ENCODE measurements at regions not wholly inside any gene's neighbourhood (a gene's known extent, or its start where the extent isn't known, plus 50 kb on each side); places are given as distances from the start of the nearest gene placed in this dataset.
"Not testable (repeated sequence)": the region's sequence is repeated elsewhere in the genome, so short reads cannot be mapped to it uniquely, and the experiment has no call there.

DNA sequence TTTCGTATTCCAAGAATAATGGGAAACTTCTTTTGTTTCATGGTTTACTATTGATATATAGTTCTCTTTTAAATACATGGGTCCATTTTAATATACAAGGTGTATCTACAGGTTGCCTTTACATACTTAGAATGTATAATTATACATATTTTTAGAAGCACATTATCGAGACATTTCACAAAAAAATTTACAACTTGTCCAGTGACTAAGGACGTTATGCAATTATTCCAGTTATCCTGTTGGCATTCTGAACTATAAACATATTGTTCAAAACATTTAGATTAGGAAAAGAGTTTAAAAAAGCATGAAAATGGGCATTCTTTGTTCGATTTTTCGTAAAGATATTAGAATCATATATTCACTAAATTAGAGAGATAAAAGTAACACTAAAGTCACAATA lies 344.6 kb upstream of the TMEFF2 start:
- no peak for DNase-seq

GRCh38 chr2:192536922-192537624 lies 342.3 kb upstream of the TMEFF2 start:
- DNase-seq: no peak

GRCh38 chr2:192535956-192536921 lies 341.5 kb upstream of the TMEFF2 start:
- DNase-seq: no peak

GRCh38 chr2:192534072-192534471 lies 339.3 kb upstream of the TMEFF2 start:
- DNase-seq: no peak

DNA sequence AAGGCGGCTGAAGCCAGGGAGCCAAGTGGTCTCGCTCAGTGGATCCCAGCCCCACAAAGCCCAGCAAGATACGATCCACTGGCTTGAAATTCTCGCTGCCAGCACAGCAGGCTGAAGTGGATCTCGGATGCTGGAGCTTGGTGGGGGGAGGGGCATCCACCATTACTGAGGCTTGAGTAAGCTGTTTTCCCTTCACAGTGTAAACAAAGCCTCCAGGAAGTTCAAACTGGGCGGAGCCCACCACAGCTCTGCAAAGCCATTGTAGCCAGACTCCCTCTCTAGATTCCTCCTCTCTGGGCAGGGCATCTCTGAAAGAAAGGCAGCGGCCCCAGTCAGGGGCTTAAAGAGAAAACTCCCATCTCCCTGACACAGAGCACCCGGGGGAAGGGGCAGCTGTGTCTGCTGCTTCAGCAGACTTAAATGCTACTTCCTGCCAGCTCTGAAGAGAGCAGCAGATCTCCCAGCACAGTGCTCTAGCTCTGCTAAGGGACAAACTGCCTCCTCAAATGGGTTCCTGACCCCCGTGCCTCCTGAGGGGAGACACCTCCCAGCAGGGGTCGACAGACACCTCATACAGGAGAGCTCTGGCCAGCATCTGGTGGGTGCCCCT lies 330.0 kb upstream of the TMEFF2 start:
- DNase-seq: not testable (repeated sequence)

DNA sequence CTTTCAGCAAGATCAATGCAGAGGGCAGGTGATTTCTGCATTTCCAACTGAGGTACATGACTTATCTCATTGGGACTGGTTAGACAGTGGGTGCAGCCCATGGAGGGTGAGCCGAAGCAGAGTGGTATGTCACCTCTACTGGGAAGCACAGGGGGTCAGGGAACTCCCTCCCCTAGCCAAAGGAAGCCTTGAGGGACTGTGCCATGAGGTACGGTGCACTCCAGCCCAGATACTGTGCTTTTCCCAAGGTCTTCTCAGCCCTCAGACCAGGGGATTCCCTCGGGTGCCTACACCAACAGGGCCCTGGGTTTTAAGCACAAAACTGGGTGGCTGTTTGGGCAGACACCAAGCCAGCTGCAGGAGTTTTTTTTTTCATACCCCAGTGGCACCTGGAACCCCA lies 329.5 kb upstream of the TMEFF2 start:
- not testable (repeated sequence) for DNase-seq

DNA sequence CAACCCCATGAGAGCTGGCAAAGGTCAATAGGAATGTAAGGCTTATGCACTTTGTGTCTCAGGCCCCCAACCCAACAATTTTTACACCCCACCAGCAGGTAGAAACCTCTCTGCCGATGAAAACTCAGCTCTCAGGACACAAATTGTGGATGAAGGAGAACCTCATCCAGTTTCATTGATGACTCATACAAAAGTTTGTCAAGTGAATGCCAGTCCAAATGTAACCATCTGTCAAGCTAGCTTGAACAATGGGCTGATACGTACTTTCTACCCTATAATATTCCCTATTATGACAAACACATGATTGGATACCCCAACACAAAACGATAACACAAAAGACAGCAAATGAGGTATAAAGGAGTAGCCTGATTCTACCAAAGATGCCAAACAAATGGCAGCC lies 321.2 kb upstream of the TMEFF2 start:
- no peak for DNase-seq

DNA sequence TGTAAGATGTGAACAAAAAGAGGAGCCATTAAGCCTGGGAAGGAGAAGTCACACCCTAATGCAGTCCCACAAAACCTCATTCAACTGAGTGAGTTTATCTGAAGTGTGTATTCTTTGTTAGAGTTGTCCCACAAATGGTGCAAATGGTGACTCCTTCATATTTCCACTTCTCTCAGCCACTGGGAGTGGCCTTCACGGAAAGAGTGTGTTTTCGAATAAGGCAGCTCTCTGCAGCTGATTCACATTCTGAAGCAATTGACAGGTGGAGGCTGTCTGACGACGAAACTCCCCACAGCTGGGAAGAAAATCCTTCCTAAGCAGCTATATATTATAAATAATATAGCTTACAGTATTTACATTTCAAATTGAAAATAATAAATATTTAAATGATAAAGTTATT lies 318.8 kb upstream of the TMEFF2 start:
- no peak for DNase-seq

- not testable (repeated sequence) for DNase-seq
Measured at GRCh38 chr2:192507836-192508450, 313.2 kb upstream of the TMEFF2 start.

- DNase-seq: no peak
Measured at GRCh38 chr2:192500550-192501200, 305.9 kb upstream of the TMEFF2 start.

GRCh38 chr2:192499476-192499875 lies 304.7 kb upstream of the TMEFF2 start:
- DNase-seq: no peak

DNA sequence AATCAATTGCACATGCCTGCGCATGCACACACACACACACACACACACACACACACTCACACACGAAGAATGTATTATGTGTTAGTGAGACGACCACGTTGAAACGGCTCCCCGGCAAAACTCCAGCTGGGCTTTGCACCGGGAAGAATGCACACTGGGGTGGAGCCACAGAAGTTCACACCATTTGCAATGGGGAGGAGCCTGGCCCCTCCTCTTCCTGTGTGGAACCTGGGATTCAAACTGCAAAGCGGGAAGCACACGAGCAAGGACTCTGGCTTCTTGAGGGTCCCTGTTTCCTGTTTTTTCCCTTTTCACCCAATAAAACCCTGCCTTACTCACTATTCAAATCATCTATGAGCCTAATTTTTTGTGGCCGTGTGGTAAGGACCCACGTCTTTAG lies 304.0 kb upstream of the TMEFF2 start:
- DNase-seq: no peak

DNA sequence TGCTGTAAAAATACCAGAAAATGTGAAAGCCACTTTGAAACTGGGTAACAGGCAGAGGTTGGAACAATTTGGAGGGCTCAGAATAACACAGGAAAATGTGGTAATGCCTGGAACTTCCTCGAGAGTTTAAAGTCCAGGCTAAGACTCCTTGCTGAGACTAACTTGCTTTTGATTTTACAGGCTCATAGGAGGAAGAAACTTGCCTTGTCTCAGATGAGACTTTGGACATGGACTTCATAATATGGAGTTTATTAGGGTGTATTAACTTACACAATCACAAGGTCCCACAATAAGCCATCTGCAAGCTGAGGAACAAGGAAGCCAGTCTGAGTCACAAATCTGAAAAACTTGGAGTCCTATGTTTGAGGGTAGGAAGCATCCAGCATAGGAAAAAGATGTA lies 293.4 kb upstream of the TMEFF2 start:
- DNase-seq: not testable (repeated sequence)

GRCh38 chr2:192487636-192488035 lies 292.9 kb upstream of the TMEFF2 start:
- DNase-seq: no peak

- no peak for DNase-seq
Measured at GRCh38 chr2:192484903-192485302, 290.2 kb upstream of the TMEFF2 start.

DNA sequence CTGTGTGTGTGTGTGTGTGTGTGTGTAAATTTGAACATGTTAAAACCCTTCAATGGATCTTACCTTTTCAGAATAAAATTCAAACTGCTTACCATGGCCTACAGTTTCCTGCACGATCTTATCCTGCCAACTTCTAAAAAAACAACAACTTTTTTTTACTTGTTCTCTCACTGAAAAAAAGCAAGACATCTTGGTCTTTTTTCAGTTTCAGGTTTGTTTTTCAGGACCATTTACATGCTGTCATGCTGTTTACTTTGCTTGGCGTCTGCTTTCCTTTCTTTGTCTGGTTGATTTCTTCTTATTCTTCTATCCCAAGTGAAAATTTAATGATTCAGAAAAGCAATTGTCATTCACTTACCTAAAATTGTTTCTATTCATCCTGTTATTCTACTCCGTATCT lies 286.3 kb upstream of the TMEFF2 start:
- DNase-seq: no peak

DNA sequence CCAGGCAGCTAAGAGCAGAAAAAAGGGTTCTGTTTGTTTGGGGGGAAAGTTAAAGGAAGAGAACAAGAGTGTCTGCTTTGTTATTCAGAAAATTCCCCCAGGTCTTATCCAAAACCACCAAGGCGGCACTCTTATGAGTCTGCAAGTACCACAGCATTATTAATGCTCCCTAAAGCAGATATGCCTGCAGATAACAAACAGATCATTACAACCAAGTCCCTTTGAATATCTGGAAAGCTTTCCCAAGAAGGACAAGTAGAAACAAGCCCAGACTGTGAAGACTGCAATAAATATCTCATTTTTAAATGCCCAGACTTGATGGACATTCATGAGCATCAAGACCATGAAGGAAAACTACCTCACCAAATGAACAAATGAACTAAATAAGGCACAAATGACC lies 278.6 kb upstream of the TMEFF2 start:
- no peak for DNase-seq

GRCh38 chr2:192471982-192472381 lies 277.2 kb upstream of the TMEFF2 start:
- no peak for DNase-seq

GRCh38 chr2:192469612-192470011 lies 274.9 kb upstream of the TMEFF2 start:
- DNase-seq: no peak

DNA sequence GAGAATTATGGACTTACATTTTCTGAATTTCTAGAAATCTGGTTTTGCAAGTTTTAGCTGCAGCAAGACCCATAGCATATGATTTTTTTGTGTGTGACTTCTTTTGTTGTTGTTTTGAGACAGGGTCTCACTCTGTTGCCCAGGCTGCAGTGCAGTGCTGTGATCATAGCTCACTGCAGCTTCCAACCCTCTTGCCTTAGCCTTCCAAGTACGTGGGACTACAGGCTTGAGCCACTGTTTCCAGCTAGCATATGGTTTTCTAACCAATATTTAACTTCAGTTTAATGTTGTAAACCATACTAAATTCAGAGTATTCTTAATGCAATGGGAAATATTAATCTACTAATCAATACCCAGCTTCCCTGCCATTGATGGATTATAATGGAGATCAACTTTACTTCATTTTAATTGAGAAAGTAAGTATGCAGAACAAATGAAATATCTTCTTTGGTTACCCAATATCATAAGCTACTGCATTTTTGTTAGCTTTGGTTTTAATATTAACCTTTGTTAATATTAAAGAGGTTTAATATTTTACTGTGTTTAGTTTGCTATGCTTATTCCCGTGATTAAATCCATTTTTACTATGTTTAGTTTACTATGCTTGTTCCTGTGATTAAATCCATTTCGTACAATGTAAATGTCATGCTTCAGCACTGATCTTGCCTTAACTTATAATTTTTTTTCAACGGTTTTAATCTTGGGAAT lies 273.4 kb upstream of the TMEFF2 start:
- no peak for DNase-seq

DNA sequence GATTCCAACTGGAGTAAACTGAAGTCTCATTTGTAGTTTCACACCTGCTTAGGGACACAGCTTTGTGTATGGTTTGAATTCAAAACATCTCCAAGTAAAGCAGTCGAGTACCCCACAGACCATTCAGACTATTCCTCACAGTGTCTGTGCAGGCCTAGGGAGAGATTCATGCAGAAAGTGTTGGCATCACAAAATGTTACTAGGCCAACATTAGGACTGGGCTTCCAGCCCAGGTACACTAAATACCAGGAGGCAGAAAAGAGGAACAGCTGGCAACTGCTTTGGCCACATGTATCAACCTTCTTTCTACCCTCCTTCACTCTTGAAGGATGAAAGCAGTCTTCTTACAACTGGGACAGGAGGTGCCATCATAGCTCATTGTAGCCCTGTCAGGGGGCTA lies 270.4 kb upstream of the TMEFF2 start:
- DNase-seq: no peak

GRCh38 chr2:192459422-192459821 lies 264.7 kb upstream of the TMEFF2 start:
- no peak for DNase-seq
